Tibial nerve (tissue), 4 donors: ENCODE measurements at regions not wholly inside any gene's neighbourhood (a gene's known extent, or its start where the extent isn't known, plus 50 kb on each side); places are given as distances from the start of the nearest gene placed in this dataset.

ENCODE experiments used
- DNase-seq, 2 donors: peaks; one replicate each; pipeline ENCODE4 v3.0.0-alpha.2; 2019; ENCODE audit warnings: low spot score in 2 of 2
- H3K27ac ChIP-seq, 4 donors: fragments of 200-600 bp; sonication (generic) in 3 of 4; one replicate each; pipeline ENCODE4 v1.5.1; 2017 to 2019; ENCODE audit warnings: mild to moderate bottlenecking in 1 of 4
- H3K27me3 ChIP-seq, 2 donors: fragments of 200-600 bp; sonication (generic) in 1 of 2; one replicate each; pipeline versions ENCODE4 v1.5.1 to v1.6.0; 2017 to 2019
- H3K36me3 ChIP-seq, 3 donors: fragments of 200-600 bp; sonication (generic); one replicate each; pipeline ENCODE4 v1.5.1; 2018 to 2019
- H3K4me1 ChIP-seq, 4 donors: fragments of 200-600 bp; sonication (generic) in 3 of 4; one replicate each; pipeline ENCODE4 v1.5.1; 2017 to 2019
- H3K4me3 ChIP-seq, 4 donors: fragments of 200-600 bp; sonication (generic) in 3 of 4; one replicate each; pipeline ENCODE4 v1.5.1; 2017 to 2019; ENCODE audit warnings: mild to moderate bottlenecking in 1 of 4, moderate library complexity in 1 of 4
- H3K9me3 ChIP-seq, 4 donors: fragments of 200-600 bp; sonication (generic) in 3 of 4; one replicate each; pipeline ENCODE4 v1.5.1; 2017 to 2019
- CTCF ChIP-seq, 5 experiments: fragments of 200-600 bp in 3 of 5; fragments of 450-650 bp in 2 of 5; sonication (generic) in 3 of 5; IDR thresholded peaks; one replicate each; pipeline ENCODE4 v1.5.1; 2016 to 2019; ENCODE audit warnings: antibody characterized with exemption in 5 of 5, mild to moderate bottlenecking in 3 of 5, moderate library complexity in 2 of 5
- EP300 ChIP-seq, 2 donors: sonication (generic); formaldehyde crosslinking; IDR thresholded peaks; one replicate each; pipeline ENCODE4 v1.6.1; 2017; ENCODE audit warnings: antibody characterized with exemption in 2 of 2, mild to moderate bottlenecking in 1 of 2
- POLR2A ChIP-seq, 2 donors: fragments of 450-650 bp; IDR thresholded peaks; one replicate each; pipeline ENCODE4 v1.6.1; 2017; ENCODE audit warnings: antibody characterized with exemption in 2 of 2, mild to moderate bottlenecking in 2 of 2, moderate library complexity in 2 of 2
- WGBS, 2 donors: methylation state at CpG; one replicate each; pipeline ENCODE4 v1.1.5; 2018; 5-methylcytosine and 5-hydroxymethylcytosine counted together

DNA sequence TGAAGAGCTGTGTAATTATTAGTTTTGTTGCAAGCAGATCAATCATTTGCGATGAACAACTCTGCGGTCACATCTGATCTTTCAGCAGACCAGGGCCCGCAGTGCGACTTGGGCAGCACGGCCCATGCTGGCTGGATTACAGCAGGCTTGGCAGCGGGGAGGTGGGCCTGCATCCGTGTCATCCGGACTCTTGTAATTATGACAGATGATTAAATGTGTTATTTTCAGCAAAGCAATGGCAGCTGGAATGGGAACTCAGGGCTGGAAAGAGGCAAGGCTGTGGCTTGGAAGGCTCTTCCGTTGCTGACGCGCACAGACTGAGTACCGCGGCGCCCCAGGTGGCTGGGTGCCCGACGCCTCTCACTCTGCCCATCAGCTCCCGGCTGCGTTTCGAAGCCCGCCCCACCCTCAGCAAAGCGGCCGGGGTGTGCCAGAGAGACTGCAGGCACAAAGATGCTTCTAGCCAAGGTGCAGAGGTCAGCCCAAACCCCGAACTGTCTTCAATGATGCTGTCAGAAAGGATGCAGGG lies 397.4 kb upstream of the SALL3 start:
- 87 to 88% methylated on average over 16 to 23 of the region's 23 CpGs for WGBS, 2 donors
- DNase-seq: no peak
- H3K36me3 ChIP-seq: no peaks in the 10 kb centered on the region
- H3K4me1 ChIP-seq: no peaks in the 10 kb centered on the region
- H3K4me3 ChIP-seq: no peak overlapping the region
- no peak for TF ChIP-seq CTCF (IDR thresholded peaks at IDR 0.05)
- no peak for TF ChIP-seq POLR2A (IDR thresholded peaks at IDR 0.05)
- TF ChIP-seq EP300 (IDR thresholded peaks at IDR 0.05): no peak
- H3K27ac ChIP-seq: no peak overlapping the region
- no peaks in the 10 kb centered on the region for H3K27me3 ChIP-seq
- H3K9me3 ChIP-seq: no peaks in the 10 kb centered on the region

DNA sequence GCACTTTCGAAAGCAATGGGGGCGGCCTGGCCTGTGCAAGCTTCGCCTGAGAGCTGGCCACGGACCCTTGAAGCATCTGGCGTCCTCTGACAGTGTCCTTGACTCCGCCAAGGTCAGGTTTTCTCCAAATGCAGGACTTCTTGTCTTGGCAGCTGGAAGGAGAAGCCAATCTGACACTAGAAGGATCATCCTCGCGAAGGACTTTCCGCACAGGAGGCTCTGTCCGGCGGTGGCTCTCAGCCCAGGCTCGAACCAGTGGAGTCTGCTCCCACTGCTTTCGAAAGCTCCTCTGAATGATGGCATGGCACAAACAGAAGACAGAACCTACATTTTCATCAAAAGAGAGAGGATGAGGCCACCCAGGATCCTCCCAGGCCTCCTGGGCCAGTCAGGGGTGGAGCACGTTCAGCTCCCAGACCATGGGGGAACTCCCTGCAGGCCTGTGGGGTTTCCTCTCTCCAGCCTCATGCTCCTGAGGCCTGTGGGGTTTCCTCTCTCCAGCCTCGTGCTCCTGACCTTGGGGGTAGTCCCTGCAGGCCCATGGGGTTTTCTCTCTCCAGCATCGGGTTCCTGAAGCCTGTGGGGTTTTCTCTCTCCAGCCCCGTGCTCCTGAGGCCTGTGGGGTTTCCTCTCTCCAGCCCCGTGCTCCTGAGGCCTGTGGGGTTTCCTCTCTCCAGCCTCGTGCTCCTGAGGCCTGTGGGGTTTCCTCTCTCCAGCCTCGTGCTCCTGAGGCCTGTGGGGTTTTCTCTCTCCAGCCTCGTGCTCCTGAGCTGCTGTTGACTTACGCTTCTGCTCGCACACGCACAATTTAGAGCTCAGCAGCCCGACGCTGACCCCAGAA lies 396.5 kb upstream of the SALL3 start:
- Histone ChIP-seq H3K27me3 (no peaks in the 10 kb centered on the region), H3K4me1 (no peaks in the 10 kb centered on the region), H3K36me3 (no peaks in the 10 kb centered on the region), H3K27ac (no peak overlapping the region), H3K9me3 (no peaks in the 10 kb centered on the region), H3K4me3 (no peak overlapping the region)
- no peak for TF ChIP-seq CTCF (IDR thresholded peaks at IDR 0.05)
- no peak for TF ChIP-seq POLR2A (IDR thresholded peaks at IDR 0.05)
- TF ChIP-seq EP300 (IDR thresholded peaks at IDR 0.05): no peak
- WGBS, 2 donors: 69 to 72% methylated on average over 22 to 26 of the region's 26 CpGs
- no peak for DNase-seq

GRCh38 chr18:78583739-78584458 lies 395.7 kb upstream of the SALL3 start:
- no peak for DNase-seq
- 66 to 88% methylated on average over 16 to 18 of the region's 23 CpGs for WGBS, 2 donors

DNA sequence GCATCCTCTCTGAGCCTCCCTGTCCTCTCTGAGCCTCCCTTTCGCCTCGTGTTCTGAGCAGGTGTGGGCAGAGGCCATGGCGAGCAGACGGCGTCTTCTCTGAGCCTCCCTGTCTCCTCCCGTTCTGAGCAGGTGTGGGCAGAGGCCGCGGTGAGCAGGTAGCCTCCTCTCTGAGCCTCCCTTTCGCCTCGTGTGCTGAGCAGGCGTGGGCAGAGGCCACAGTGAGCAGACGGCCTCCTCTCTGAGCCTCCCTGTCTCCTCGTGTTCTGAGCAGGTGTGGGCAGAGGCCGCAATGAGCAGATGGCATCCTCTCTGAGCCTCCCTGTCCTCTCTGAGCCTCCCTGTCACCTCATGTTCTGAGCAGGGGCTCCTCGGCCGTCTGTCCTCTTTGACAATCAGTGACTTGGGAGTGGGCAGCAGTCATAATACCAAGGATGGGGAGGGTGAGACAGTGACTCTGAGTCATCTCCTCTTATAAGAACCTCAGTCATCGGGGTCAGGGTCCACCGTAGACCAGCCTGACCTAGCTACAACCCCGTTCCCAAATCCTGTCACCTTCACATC lies 395.1 kb upstream of the SALL3 start:
- H3K4me3 ChIP-seq: no peak overlapping the region
- WGBS, 2 donors: 87 to 90% methylated on average over 19 of the region's 19 CpGs
- no peaks in the 10 kb centered on the region for H3K36me3 ChIP-seq
- no peak overlapping the region for H3K27ac ChIP-seq
- no peak for DNase-seq
- TF ChIP-seq EP300 (IDR thresholded peaks at IDR 0.05): no peak
- TF ChIP-seq CTCF (IDR thresholded peaks at IDR 0.05): no peak
- TF ChIP-seq POLR2A (IDR thresholded peaks at IDR 0.05): no peak
- H3K4me1 ChIP-seq: no peaks in the 10 kb centered on the region
- H3K9me3 ChIP-seq: no peaks in the 10 kb centered on the region
- H3K27me3 ChIP-seq: no peaks in the 10 kb centered on the region

More at GRCh38 chr18:78583739-78584458, 395.7 kb upstream of the SALL3 start:
- Histone ChIP-seq H3K4me3 (no peak overlapping the region), H3K36me3 (no peaks in the 10 kb centered on the region), H3K4me1 (no peaks in the 10 kb centered on the region), H3K27ac (no peak overlapping the region), H3K9me3 (no peaks in the 10 kb centered on the region), H3K27me3 (no peaks in the 10 kb centered on the region)
- no peak for TF ChIP-seq POLR2A (IDR thresholded peaks at IDR 0.05)
- no peak for TF ChIP-seq CTCF (IDR thresholded peaks at IDR 0.05)
- no peak for TF ChIP-seq EP300 (IDR thresholded peaks at IDR 0.05)
